CD4-positive, alpha-beta T cell (primary cell): ENCODE measurements at regions not wholly inside any gene's neighbourhood (a gene's known extent, or its start where the extent isn't known, plus 50 kb on each side); places are given as distances from the start of the nearest gene placed in this dataset.

Experiments used
- ATAC-seq: fragments of 200-7000 bp; cut with Tn5 transposase; one replicate; pipeline ENCODE4 v1.10.0; 2022; ENCODE audit warnings: mild to moderate bottlenecking; ENCODE audit not compliant: poor library complexity
- CTCF ChIA-PET: fragments of 350-600 bp; sonication (Branson Sonifier 250); formaldehyde crosslinking; loops from one replicate; lab custom pipeline; 2021; ENCODE audit warnings: antibody characterized with exemption, inconsistent platforms; lab: Charles Lee
- POLR2A ChIA-PET: fragments of 350-600 bp; sonication (Branson Sonifier 250); formaldehyde crosslinking; loops from one replicate; lab custom pipeline; 2021; ENCODE audit warnings: antibody characterized with exemption, inconsistent platforms; lab: Charles Lee
- DNase-seq, 14 experiments: peaks; one replicate each; pipeline ENCODE4 v3.0.0-alpha.2; 2013 to 2020; ENCODE audit warnings: mixed read lengths in 2 of 14
- H3K27ac ChIP-seq, 2 donors: one replicate each; pipeline versions ENCODE4 v1.5.1 to v1.7.0; 2013; ENCODE audit warnings: low read length in 2 of 2, low read depth in 1 of 2, mild to moderate bottlenecking in 1 of 2
- H3K27me3 ChIP-seq, 2 experiments: 1 replicate in 1 of 2; 2 replicates in 1 of 2; pipeline versions ENCODE4 v1.6.1 to v1.7.0; 2013; ENCODE audit warnings: low read length in 2 of 2, control low read depth in 1 of 2, mild to moderate bottlenecking in 1 of 2, moderate library complexity in 1 of 2; ENCODE audit not compliant: insufficient read depth in 2 of 2, control insufficient read depth in 1 of 2
- H3K36me3 ChIP-seq: one replicate; pipeline ENCODE4 v1.6.1; 2013; ENCODE audit warnings: low read length, control low read depth; ENCODE audit not compliant: insufficient read depth
- H3K4me1 ChIP-seq: one replicate; pipeline ENCODE4 v1.6.1; 2013; ENCODE audit warnings: low read length, control low read depth; ENCODE audit not compliant: insufficient read depth
- H3K4me3 ChIP-seq: one replicate; pipeline ENCODE4 v1.5.1; 2013; ENCODE audit warnings: mild to moderate bottlenecking, low read length, moderate library complexity
- H3K9me3 ChIP-seq, 2 experiments: 1 replicate in 1 of 2; 2 replicates in 1 of 2; pipeline versions ENCODE4 v1.6.1 to v1.7.0; 2013; ENCODE audit warnings: low read length in 2 of 2, mild to moderate bottlenecking in 2 of 2, control low read depth in 1 of 2, moderate library complexity in 1 of 2; ENCODE audit not compliant: control insufficient read depth in 1 of 2, insufficient read depth in 1 of 2
- H3K27ac Mint-ChIP-seq: one replicate; pipeline ENCODE4 v1.8.0; 2020; ENCODE audit warnings: mixed read lengths
- H3K27me3 Mint-ChIP-seq: one replicate; pipeline ENCODE4 v1.8.0; 2021; ENCODE audit warnings: mixed read lengths
- H3K36me3 Mint-ChIP-seq: one replicate; pipeline ENCODE4 v1.8.0; 2021; ENCODE audit warnings: low read depth, mixed read lengths
- H3K4me1 Mint-ChIP-seq: one replicate; pipeline ENCODE4 v1.8.0; 2021; ENCODE audit warnings: low read depth, mixed read lengths
- H3K4me3 Mint-ChIP-seq: one replicate; pipeline ENCODE4 v1.8.0; 2020; ENCODE audit warnings: mild to moderate bottlenecking, mixed read lengths
- H3K9me3 Mint-ChIP-seq: one replicate; pipeline ENCODE4 v1.8.0; 2020; ENCODE audit warnings: mixed read lengths
- CTCF ChIP-seq: fragments of 200-600 bp; IDR thresholded peaks from one replicate; pipeline ENCODE4 v1.8.0; 2022; ENCODE audit warnings: antibody characterized with exemption, mild to moderate bottlenecking
- intact Hi-C, 2 experiments: fragments of 100-400 bp; cut with DNase I in 1 of 2; cut with micrococcal nuclease in 1 of 2; formaldehyde crosslinking; loops; one replicate each; pipeline versions ENCODE4 v1.15.1 to v1.9.0; 2023 to 2025; cut with DNase I, micrococcal nuclease

DNA sequence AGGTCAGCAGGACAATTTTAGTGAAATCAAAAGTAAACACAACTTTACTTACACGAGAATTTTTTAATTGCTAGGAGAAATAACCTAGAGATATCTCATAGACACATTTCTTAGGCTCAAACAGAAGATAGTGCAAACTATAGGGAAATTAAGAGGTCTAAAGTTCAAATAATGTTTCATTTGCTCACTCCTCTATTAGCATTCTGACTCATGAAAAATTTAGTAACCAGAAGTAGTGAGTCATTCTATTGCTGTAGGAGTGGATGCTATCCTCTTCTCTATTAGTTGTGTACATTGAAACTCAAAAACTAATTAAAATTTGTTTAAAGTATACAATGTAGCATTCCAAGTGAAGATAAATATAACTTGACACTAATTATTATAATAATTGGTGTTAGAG, 908.3 kb upstream of the TMEFF2 start:
- H3K4me1 ChIP-seq = no peaks in the 10 kb centered on the region
- H3K27ac Mint-ChIP-seq = no peak overlapping the region
- no peaks in the 10 kb centered on the region for H3K27me3 Mint-ChIP-seq
- no peak for TF ChIP-seq CTCF
- H3K36me3 ChIP-seq = no peaks in the 10 kb centered on the region
- no peaks in the 10 kb centered on the region for H3K4me1 Mint-ChIP-seq
- no peaks in the 10 kb centered on the region for H3K27me3 ChIP-seq
- H3K9me3 ChIP-seq = peaks cover 0 to 8% of the 10 kb centered on the region in 2 experiments
- H3K27ac ChIP-seq = no peak overlapping the region
- H3K4me3 ChIP-seq = no peak overlapping the region
- H3K36me3 Mint-ChIP-seq = no peaks in the 10 kb centered on the region
- no peak for ATAC-seq
- no peaks in the 10 kb centered on the region for H3K9me3 Mint-ChIP-seq
- ChIA-PET POLR2A (no interaction called here), CTCF (no interaction called here)
- H3K4me3 Mint-ChIP-seq = no peak overlapping the region
- intact Hi-C loops = no loop called here
- DNase-seq = no peak

DNA sequence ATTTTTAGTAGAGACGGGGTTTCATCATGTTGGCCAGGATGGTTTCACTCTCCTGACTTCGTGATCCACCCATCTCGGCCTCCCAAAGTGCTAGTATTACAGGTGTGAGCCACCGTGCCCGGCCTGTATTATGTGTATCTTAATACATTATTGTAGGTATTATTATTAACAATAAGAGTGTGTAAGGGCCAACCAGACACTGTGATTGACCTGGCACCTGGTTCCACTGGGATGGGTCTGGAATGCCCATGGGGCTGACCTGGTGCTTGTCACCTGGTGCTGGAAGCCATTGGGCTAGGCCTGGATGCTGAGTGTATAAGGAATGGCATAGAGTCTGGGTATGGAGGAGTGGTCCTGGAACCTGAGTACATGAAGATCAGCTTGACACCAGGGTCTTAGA, 906.9 kb upstream of the TMEFF2 start:
- no peak overlapping the region for H3K4me3 ChIP-seq
- CTCF ChIA-PET = no interaction called here
- H3K9me3 ChIP-seq = peaks cover 0 to 8% of the 10 kb centered on the region in 2 experiments
- H3K27me3 Mint-ChIP-seq = no peaks in the 10 kb centered on the region
- no peak overlapping the region for H3K27ac Mint-ChIP-seq
- POLR2A ChIA-PET = no interaction called here
- DNase-seq = no peak
- no peaks in the 10 kb centered on the region for H3K4me1 Mint-ChIP-seq
- peaks cover 3% of the 10 kb centered on the region for H3K9me3 Mint-ChIP-seq
- H3K36me3 ChIP-seq = no peaks in the 10 kb centered on the region
- no peak overlapping the region for H3K27ac ChIP-seq
- ATAC-seq = no peak
- intact Hi-C loops = no loop called here
- no peak overlapping the region for H3K4me3 Mint-ChIP-seq
- TF ChIP-seq CTCF = no peak
- H3K27me3 ChIP-seq = no peaks in the 10 kb centered on the region
- no peaks in the 10 kb centered on the region for H3K36me3 Mint-ChIP-seq
- no peaks in the 10 kb centered on the region for H3K4me1 ChIP-seq

- CTCF ChIA-PET = no interaction called here
- no peak for ATAC-seq
Observed at GRCh38 chr2:193088026-193088425, 893.3 kb upstream of the TMEFF2 start.

More at GRCh38 chr2:193088026-193088425, 893.3 kb upstream of the TMEFF2 start:
- no peaks in the 10 kb centered on the region for H3K9me3 ChIP-seq
- H3K27ac ChIP-seq = no peak overlapping the region
- Mint-ChIP-seq H3K36me3 (no peaks in the 10 kb centered on the region), H3K9me3 (no peaks in the 10 kb centered on the region), H3K4me3 (no peak overlapping the region), H3K27ac (no peak overlapping the region), H3K4me1 (no peaks in the 10 kb centered on the region), H3K27me3 (no peaks in the 10 kb centered on the region)
- intact Hi-C loops = no loop called here
- no peaks in the 10 kb centered on the region for H3K36me3 ChIP-seq
- H3K4me3 ChIP-seq = no peak overlapping the region
- H3K27me3 ChIP-seq = no peaks in the 10 kb centered on the region
- POLR2A ChIA-PET = no interaction called here
- DNase-seq = no peak
- TF ChIP-seq CTCF = no peak
- H3K4me1 ChIP-seq = no peaks in the 10 kb centered on the region
